NCI-H526 (cell line): ENCODE measurements at regions not wholly inside any gene's neighbourhood (a gene's known extent, or its start where the extent isn't known, plus 50 kb on each side); places are given as distances from the start of the nearest gene placed in this dataset.
"Not testable (repeated sequence)": the region's sequence is repeated elsewhere in the genome, so short reads cannot be mapped to it uniquely, and the experiment has no call there.

Source experiments
- DNase-seq, 2 experiments: peaks; one replicate each; lab custom pipeline; 2025; lab: John Stamatoyannopoulos, UW

GRCh38 chr6:2307799-2308198 lies 62.4 kb upstream of the GMDS start:
- no peak for DNase-seq

GRCh38 chr6:2305951-2306350 lies 60.5 kb upstream of the GMDS start:
- DNase-seq = no peak

GRCh38 chr6:2302482-2302881 lies 57.1 kb upstream of the GMDS start:
- DNase-seq = not testable (repeated sequence)

GRCh38 chr6:2296781-2297180 lies 51.4 kb upstream of the GMDS start:
- no peak for DNase-seq
